Endothelial cell of umbilical vein (primary cell): ENCODE measurements at regions not wholly inside any gene's neighbourhood (a gene's known extent, or its start where the extent isn't known, plus 50 kb on each side); places are given as distances from the start of the nearest gene placed in this dataset.

Experiments
- BruUV-seq: library from RNA; stranded (reverse); fragments of 400-500 nt; replicated peaks from 2 replicates; lab custom pipeline; 2021; lab: Mats Ljungman, UMichigan
- CTCF ChIA-PET: fragments of 300-600, 350-600 bp; sonication (Branson Sonifier 250); formaldehyde crosslinking; loops from one replicate; lab custom pipeline; 2021; ENCODE audit warnings: antibody characterized with exemption, inconsistent platforms; lab: Charles Lee
- POLR2A ChIA-PET: fragments of 300-600, 350-600 bp; sonication (Branson Sonifier 250); formaldehyde crosslinking; loops from one replicate; lab custom pipeline; 2021; ENCODE audit warnings: antibody characterized with exemption, inconsistent platforms; lab: Charles Lee
- DNase-seq: peaks from one replicate; pipeline ENCODE4 v3.0.0-alpha.2; 2011; ENCODE audit warnings: low read depth, low spot score
- FAIRE-seq: peaks from 2 replicates; lab custom pipeline; 2011; peaks lifted over from hg19 to GRCh38; lab: Jason Lieb, UNC
- H2AFZ ChIP-seq: 2 replicates; pipeline ENCODE4 v1.6.0; 2012; ENCODE audit warnings: low read depth, low read length, control low read depth, inconsistent platforms
- H3K27ac ChIP-seq: 2 replicates; pipeline ENCODE4 v1.5.1; 2011; ENCODE audit warnings: low read depth, mild to moderate bottlenecking, control low read depth, low read length, moderate library complexity; ENCODE audit not compliant: insufficient read depth
- H3K27me3 ChIP-seq, 2 experiments: 2 replicates each; pipeline versions ENCODE4 v1.6.0 to v1.6.1; 2011; ENCODE audit warnings: low read length in 2 of 2, mixed read lengths in 1 of 2; ENCODE audit not compliant: control insufficient read depth in 2 of 2, insufficient read depth in 2 of 2
- H3K36me3 ChIP-seq, 2 experiments: 2 replicates in 1 of 2; 3 replicates in 1 of 2; pipeline ENCODE4 v1.5.1; 2011; ENCODE audit warnings: low read length in 2 of 2, mild to moderate bottlenecking in 1 of 2, moderate library complexity in 1 of 2; ENCODE audit not compliant: control insufficient read depth in 2 of 2, insufficient read depth in 2 of 2; ENCODE audit errors: extremely low read depth in 1 of 2
- H3K4me1 ChIP-seq: 3 replicates; pipeline ENCODE4 v1.5.1; 2011; ENCODE audit warnings: mild to moderate bottlenecking, low read length; ENCODE audit not compliant: control insufficient read depth, insufficient read depth; ENCODE audit errors: extremely low read depth
- H3K4me2 ChIP-seq: 2 replicates; pipeline ENCODE4 v1.6.1; 2011; ENCODE audit warnings: low read length, control low read depth, mixed read lengths; ENCODE audit not compliant: insufficient read depth
- H3K4me3 ChIP-seq, 3 experiments: fragments of 200-600 bp in 1 of 3; sonication (generic), shearing (Covaris generic) in 1 of 3; replicated peaks in 1 of 3; 2 replicates each; pipeline ENCODE4 v1.5.1; 2011 to 2016; ENCODE audit warnings: control low read depth in 3 of 3, low read length in 3 of 3, mild to moderate bottlenecking in 2 of 3, inconsistent platforms in 1 of 3, low read depth in 1 of 3, moderate library complexity in 1 of 3; ENCODE audit not compliant: insufficient read depth in 1 of 3
- H3K79me2 ChIP-seq: 2 replicates; pipeline ENCODE4 v1.6.0; 2012; ENCODE audit warnings: low read length, inconsistent platforms; ENCODE audit not compliant: control insufficient read depth, insufficient read depth
- H3K9ac ChIP-seq: replicated peaks from 2 replicates; pipeline ENCODE3; 2011; ENCODE audit warnings: low read length, control low read depth; ENCODE audit not compliant: insufficient read depth; ENCODE audit errors: extremely low read depth
- H3K9me1 ChIP-seq: replicated peaks from 3 replicates; pipeline ENCODE4 v1.6.0; 2011; ENCODE audit warnings: mild to moderate bottlenecking, low read length; ENCODE audit not compliant: control insufficient read depth, insufficient read depth; ENCODE audit errors: extremely low read depth
- H3K9me3 ChIP-seq: replicated peaks from 2 replicates; pipeline ENCODE4 v1.5.1; 2012; ENCODE audit warnings: low read length, inconsistent platforms; ENCODE audit not compliant: control insufficient read depth, insufficient read depth
- H4K20me1 ChIP-seq: replicated peaks from 2 replicates; pipeline ENCODE3; 2011; ENCODE audit warnings: mild to moderate bottlenecking, low read length; ENCODE audit not compliant: control insufficient read depth, insufficient read depth; ENCODE audit errors: extremely low read depth
- CTCF ChIP-seq, 2 donors: IDR thresholded peaks; 1 replicate in 1 of 2; 2 replicates in 1 of 2; pipeline ENCODE4 v1.5.1; 2011; ENCODE audit warnings: low read length in 2 of 2, mild to moderate bottlenecking in 2 of 2, moderate library complexity in 2 of 2, control low read depth in 1 of 2, inconsistent platforms in 1 of 2, low read depth in 1 of 2; ENCODE audit not compliant: insufficient read depth in 1 of 2; ENCODE audit errors: extremely low read depth in 1 of 2
- EZH2 ChIP-seq: IDR thresholded peaks from 2 replicates; pipeline ENCODE4 v1.6.1; 2012; ENCODE audit warnings: borderline replicate concordance, low read depth, mild to moderate bottlenecking, moderate library complexity, low read length, inconsistent platforms; ENCODE audit not compliant: severe bottlenecking
- FOS ChIP-seq: IDR thresholded peaks from 2 replicates; pipeline ENCODE4 v1.6.1; 2011; ENCODE audit warnings: mild to moderate bottlenecking, low read length, moderate library complexity, borderline replicate concordance; ENCODE audit not compliant: insufficient read depth
- GATA2 ChIP-seq: IDR thresholded peaks from 2 replicates; pipeline ENCODE4 v1.7.0; 2011; ENCODE audit warnings: low read depth, mild to moderate bottlenecking, moderate library complexity, mixed read lengths, low read length; ENCODE audit not compliant: insufficient read length, insufficient read depth
- JUN ChIP-seq: IDR thresholded peaks from 2 replicates; pipeline ENCODE4 v1.6.1; 2011; ENCODE audit warnings: borderline replicate concordance, low read depth; ENCODE audit not compliant: insufficient read length, insufficient read depth
- MAX ChIP-seq: IDR thresholded peaks from 2 replicates; pipeline ENCODE4 v1.6.1; 2011; ENCODE audit not compliant: insufficient read depth, insufficient read length
- MYC ChIP-seq: IDR thresholded peaks from one replicate; pipeline ENCODE4 v1.6.1; 2011; ENCODE audit warnings: mild to moderate bottlenecking, low read depth, low read length
- POLR2A ChIP-seq: IDR thresholded peaks from 2 replicates; pipeline ENCODE4 v1.6.1; 2012; ENCODE audit warnings: low read depth, mild to moderate bottlenecking, control low read depth, low read length
- POLR2AphosphoS5 ChIP-seq: IDR thresholded peaks from 2 replicates; pipeline ENCODE4 v1.6.1; 2012; ENCODE audit warnings: low read depth, mild to moderate bottlenecking, control low read depth, low read length, moderate library complexity; ENCODE audit not compliant: insufficient read depth
- dilution Hi-C: fragments of 300-500 bp; cut with MboI; formaldehyde crosslinking; loops from one replicate; pipeline ENCODE4 v1.15.0; 2019; ENCODE audit warnings: low sequenced_read_pairs; ENCODE audit not compliant: extremely low pct_ligation_motif_present
- intact Hi-C: fragments of 100-400 bp; cut with micrococcal nuclease; formaldehyde crosslinking; loops from one replicate; pipeline ENCODE4 v1.10.0; 2022

- ChIA-PET CTCF (interaction anchor here (1.0 to 2.2 kb wide), 3 partner anchors 9 to 328 kb away, joined by 3 to 19 read pairs (median 4); no protein-coding TSS in a partner anchor), POLR2A (no interaction called here)
- H3K27ac ChIP-seq = no peak overlapping the region
- no TSS peak for BruUV-seq
- no peak overlapping the region for H3K4me3 ChIP-seq
- H4K20me1 ChIP-seq = no peaks in the 10 kb centered on the region
- dilution Hi-C loops (no loop called here), intact Hi-C loops (no loop called here)
- H3K4me1 ChIP-seq = no peaks in the 10 kb centered on the region
- H3K9ac ChIP-seq = no peak overlapping the region
- no peaks in the 10 kb centered on the region for H3K9me1 ChIP-seq
- no peak for FAIRE-seq
- TF ChIP-seq MAX (no peak), EZH2 (no peak), FOS (no peak), GATA2 (no peak), JUN (no peak), MYC (no peak), POLR2AphosphoS5 (no peak), POLR2A (no peak), CTCF (IDR thresholded peaks at IDR 0.05; ENCODE audit: extremely low read depth in 1 of 2, insufficient read depth in 1 of 2, low read depth in 1 of 2, low read length in 2 of 2) (no peak)
- H3K36me3 ChIP-seq = no peaks in the 10 kb centered on the region
- H3K4me2 ChIP-seq = no peak overlapping the region
- no peak overlapping the region for H2AFZ ChIP-seq
- DNase-seq = no peak
- no peaks in the 10 kb centered on the region for H3K9me3 ChIP-seq
- H3K27me3 ChIP-seq = no peaks in the 10 kb centered on the region
- no peaks in the 10 kb centered on the region for H3K79me2 ChIP-seq
These were observed 547.4 kb downstream of the PTPRU start for GRCh38 chr1:29783508-29784275.
